HG02973 (cell line): ENCODE measurements at regions not wholly inside any gene's neighbourhood (a gene's known extent, or its start where the extent isn't known, plus 50 kb on each side); places are given as distances from the start of the nearest gene placed in this dataset.
"Not testable (repeated sequence)": the region's sequence is repeated elsewhere in the genome, so short reads cannot be mapped to it uniquely, and the experiment has no call there.

Experiments
- ATAC-seq: cut with Tn5 transposase; IDR thresholded peaks from one replicate; pipeline ENCODE4 v1.9.1; 2021; ENCODE audit warnings: moderate library complexity; ENCODE audit not compliant: unreplicated experiment

- ATAC-seq: no peak
These were observed 567.7 kb downstream of the MAT2B start for GRCh38 chr5:164073081-164073480.

GRCh38 chr5:164076556-164076955, 571.1 kb downstream of the MAT2B start:
- ATAC-seq: no peak

GRCh38 chr5:164090358-164090757, 584.9 kb downstream of the MAT2B start:
- ATAC-seq: no peak

GRCh38 chr5:164091836-164092235, 586.4 kb downstream of the MAT2B start:
- ATAC-seq: no peak

- no peak for ATAC-seq
These were observed 588.9 kb downstream of the MAT2B start for GRCh38 chr5:164094291-164094690.

GRCh38 chr5:164097749-164098148, 592.3 kb downstream of the MAT2B start:
- ATAC-seq: no peak

- no peak for ATAC-seq
These were observed 593.1 kb downstream of the MAT2B start for GRCh38 chr5:164098531-164098930.

- no peak for ATAC-seq
These were observed 593.6 kb downstream of the MAT2B start for GRCh38 chr5:164098979-164099378.

GRCh38 chr5:164115420-164115819, 610.0 kb downstream of the MAT2B start:
- no peak for ATAC-seq

- no peak for ATAC-seq
These were observed 614.5 kb downstream of the MAT2B start for GRCh38 chr5:164119806-164120447.

- ATAC-seq: no peak
These were observed 622.1 kb downstream of the MAT2B start for GRCh38 chr5:164127527-164127926.

- no peak for ATAC-seq
These were observed 626.9 kb downstream of the MAT2B start for GRCh38 chr5:164132358-164132757.

GRCh38 chr5:164137095-164137494, 631.7 kb downstream of the MAT2B start:
- ATAC-seq: no peak

GRCh38 chr5:164139423-164139822, 634.0 kb downstream of the MAT2B start:
- ATAC-seq: no peak

- ATAC-seq: no peak
These were observed 640.0 kb downstream of the MAT2B start for GRCh38 chr5:164145458-164145857.

- ATAC-seq: no peak
These were observed 640.8 kb downstream of the MAT2B start for GRCh38 chr5:164146223-164146622.

- no peak for ATAC-seq
These were observed 642.9 kb downstream of the MAT2B start for GRCh38 chr5:164148292-164148691.

GRCh38 chr5:164152539-164152938, 647.1 kb downstream of the MAT2B start:
- not testable (repeated sequence) for ATAC-seq

GRCh38 chr5:164153469-164154172, 648.2 kb downstream of the MAT2B start:
- ATAC-seq: no peak

- ATAC-seq: no peak
These were observed 665.4 kb downstream of the MAT2B start for GRCh38 chr5:164170814-164171213.

GRCh38 chr5:164175083-164175482, 669.7 kb downstream of the MAT2B start:
- no peak for ATAC-seq

- ATAC-seq: no peak
These were observed 674.0 kb downstream of the MAT2B start for GRCh38 chr5:164179406-164179805.

- no peak for ATAC-seq
These were observed 676.2 kb downstream of the MAT2B start for GRCh38 chr5:164181604-164182003.
